GM23338 (cell line): ENCODE measurements at regions not wholly inside any gene's neighbourhood (a gene's known extent, or its start where the extent isn't known, plus 50 kb on each side); places are given as distances from the start of the nearest gene placed in this dataset.

ENCODE experiments used
- ATAC-seq: fragments of 200-7000 bp; cut with Tn5 transposase; 3 replicates; pipeline ENCODE4 v1.9.1; 2020
- DNase-seq: peaks from one replicate; pipeline ENCODE4 v3.0.0-alpha.2; 2015; ENCODE audit warnings: low spot score
- H2AFZ ChIP-seq: fragments of 200-600 bp; sonication (generic); 2 replicates; pipeline ENCODE4 v1.8.0; 2016; ENCODE audit warnings: antibody characterized with exemption, mild to moderate bottlenecking, moderate library complexity
- H3F3A ChIP-seq: fragments of 200-600 bp; sonication (generic); replicated peaks from 2 replicates; pipeline ENCODE4 v1.8.0; 2017; ENCODE audit warnings: antibody characterized with exemption, mixed run types, low read depth
- H3K27ac ChIP-seq: fragments of 200-600 bp; sonication (generic); 2 replicates; pipeline ENCODE4 v1.6.1; 2016; ENCODE audit warnings: low read depth
- H3K27me3 ChIP-seq: fragments of 200-600 bp; sonication (generic); 2 replicates; pipeline ENCODE4 v1.8.0; 2016; ENCODE audit warnings: mild to moderate bottlenecking, mixed run types, moderate library complexity; ENCODE audit not compliant: insufficient read depth
- H3K36me3 ChIP-seq: fragments of 200-600 bp; sonication (generic); 2 replicates; pipeline ENCODE4 v1.8.0; 2016; ENCODE audit warnings: mild to moderate bottlenecking; ENCODE audit not compliant: insufficient read depth
- H3K4me1 ChIP-seq: fragments of 200-600 bp; sonication (generic); 2 replicates; pipeline ENCODE4 v1.8.0; 2016; ENCODE audit warnings: mild to moderate bottlenecking, moderate library complexity; ENCODE audit not compliant: insufficient read depth
- H3K4me2 ChIP-seq: fragments of 200-600 bp; sonication (generic); 2 replicates; pipeline ENCODE4 v1.7.1; 2017; ENCODE audit warnings: mixed run types
- H3K4me3 ChIP-seq: fragments of 200-600 bp; sonication (generic); 2 replicates; pipeline ENCODE4 v1.6.1; 2016; ENCODE audit warnings: mixed run types
- H3K79me2 ChIP-seq: fragments of 200-600 bp; sonication (generic); replicated peaks from 2 replicates; pipeline ENCODE4 v1.8.0; 2017; ENCODE audit warnings: mild to moderate bottlenecking; ENCODE audit not compliant: insufficient read depth
- H3K9me2 ChIP-seq: fragments of 200-600 bp; sonication (generic); 2 replicates; pipeline ENCODE4 v1.8.0; 2017; ENCODE audit not compliant: insufficient read depth
- H4K20me1 ChIP-seq: fragments of 200-600 bp; sonication (generic); replicated peaks from 2 replicates; pipeline ENCODE4 v1.8.0; 2017; ENCODE audit warnings: mild to moderate bottlenecking; ENCODE audit not compliant: insufficient read depth
- H3K27ac Mint-ChIP-seq: 2 replicates; pipeline ENCODE4 v1.8.0; 2020; ENCODE audit warnings: inconsistent platforms, mild to moderate bottlenecking, moderate library complexity, mixed read lengths
- H3K27me3 Mint-ChIP-seq: 3 replicates; pipeline ENCODE4 v1.8.0; 2022; ENCODE audit warnings: low read depth, mild to moderate bottlenecking, moderate library complexity, mixed read lengths, inconsistent platforms; ENCODE audit not compliant: insufficient read depth, poor library complexity
- H3K36me3 Mint-ChIP-seq: 3 replicates; pipeline ENCODE4 v1.8.0; 2021; ENCODE audit warnings: low read depth, mild to moderate bottlenecking, inconsistent platforms, moderate library complexity, mixed read lengths
- H3K4me1 Mint-ChIP-seq: 3 replicates; pipeline ENCODE4 v1.8.0; 2020; ENCODE audit warnings: mild to moderate bottlenecking, inconsistent platforms, mixed read lengths
- H3K4me3 Mint-ChIP-seq: 3 replicates; pipeline ENCODE4 v1.8.0; 2021; ENCODE audit warnings: moderate library complexity, mild to moderate bottlenecking, inconsistent platforms, mixed read lengths
- H3K9me3 Mint-ChIP-seq: 3 replicates; pipeline ENCODE4 v1.8.0; 2020; ENCODE audit warnings: moderate library complexity, mild to moderate bottlenecking, inconsistent platforms, mixed read lengths
- CTCF ChIP-seq, 2 experiments: fragments of 200-600 bp in 1 of 2; sonication (generic) in 1 of 2; conservative IDR thresholded peaks; 2 replicates each; pipeline versions ENCODE4 v1.5.1 to v1.6.1; 2016 to 2017; ENCODE audit warnings: antibody characterized with exemption in 2 of 2, low read depth in 2 of 2, mild to moderate bottlenecking in 2 of 2, moderate library complexity in 1 of 2
- ETS1 ChIP-seq: IDR thresholded peaks from 2 replicates; pipeline ENCODE4 v1.6.1; 2016; ENCODE audit warnings: antibody characterized with exemption
- EZH2 ChIP-seq: fragments of 200-600 bp; sonication (generic); IDR thresholded peaks from one replicate; pipeline ENCODE4 v1.8.0; 2017; ENCODE audit warnings: antibody characterized with exemption, mild to moderate bottlenecking, low read depth; ENCODE audit not compliant: unreplicated experiment
- EZH2phosphoT487 ChIP-seq: fragments of 200-600 bp; sonication (generic); IDR thresholded peaks from one replicate; pipeline ENCODE4 v1.8.1; 2018; ENCODE audit warnings: antibody characterized with exemption; ENCODE audit not compliant: unreplicated experiment
- POLR2AphosphoS5 ChIP-seq: IDR thresholded peaks from 2 replicates; pipeline ENCODE4 v1.6.1; 2016; ENCODE audit warnings: antibody characterized with exemption, low read depth
- STAT1 ChIP-seq: IDR thresholded peaks from one replicate; pipeline ENCODE4 v1.6.1; 2016; ENCODE audit warnings: antibody characterized with exemption; ENCODE audit not compliant: unreplicated experiment
- ZNF114 ChIP-seq: fragments of 250-450 bp; sonication (Bioruptor Pico); IDR thresholded peaks from 2 replicates; pipeline ENCODE4 v1.5.0; 2020; ENCODE audit warnings: mild to moderate bottlenecking, moderate library complexity
- ZNF331 ChIP-seq: fragments of 250-450 bp; sonication (Bioruptor Pico); IDR thresholded peaks from 2 replicates; pipeline ENCODE4 v1.5.0; 2020; ENCODE audit warnings: low read depth, mild to moderate bottlenecking, moderate library complexity
- ZNF462 ChIP-seq: fragments of 250-450 bp; sonication (Bioruptor Pico); IDR thresholded peaks from 2 replicates; pipeline ENCODE4 v1.5.0; 2020; ENCODE audit warnings: mild to moderate bottlenecking, moderate library complexity

- no peak overlapping the region for H3K4me3 Mint-ChIP-seq
- Histone ChIP-seq H3K27me3 (no peaks in the 10 kb centered on the region), H3K79me2 (no peaks in the 10 kb centered on the region), H3K4me3 (no peak overlapping the region), H3K36me3 (no peaks in the 10 kb centered on the region; the same call in 1 of the 2 replicates), H3F3A (no peaks in the 10 kb centered on the region), H3K9me2 (no peaks in the 10 kb centered on the region), H3K27ac (no peak overlapping the region), H2AFZ (no peak overlapping the region), H4K20me1 (no peaks in the 10 kb centered on the region), H3K4me2 (no peak overlapping the region), H3K4me1 (no peaks in the 10 kb centered on the region)
- H3K36me3 Mint-ChIP-seq: peaks cover 18% of the 10 kb centered on the region; the same call in 2 of the 3 replicates
- DNase-seq (no peak), ATAC-seq (no peak)
- TF ChIP-seq ZNF114 (CRISPR knock-in tag): no peak
- TF ChIP-seq POLR2AphosphoS5: no peak
- TF ChIP-seq ETS1: no peak
- TF ChIP-seq ZNF331 (CRISPR knock-in tag): no peak
- no peak for TF ChIP-seq EZH2
- TF ChIP-seq EZH2phosphoT487: no peak
- no peak for TF ChIP-seq STAT1
- no peak for TF ChIP-seq CTCF (conservative IDR thresholded peaks at IDR 0.05; ENCODE audit: low read depth in 2 of 2)
- no peak for TF ChIP-seq ZNF462 (CRISPR knock-in tag)
- H3K9me3 Mint-ChIP-seq: peaks cover 40% of the 10 kb centered on the region
- peaks cover 4% of the 10 kb centered on the region for H3K27me3 Mint-ChIP-seq
- no peak overlapping the region for H3K27ac Mint-ChIP-seq
- H3K4me1 Mint-ChIP-seq: no peaks in the 10 kb centered on the region
These were observed 139.2 kb downstream of the ASMT start for GRCh38 chrX:1754077-1754476.
